Stimulated activated CD8-positive, alpha-beta memory T cell treated with anti-CD3 and anti-CD28 coated beads, Interleukin-7, amount 100 ng/mL, for 48 hours (primary cell): ENCODE measurements at regions not wholly inside any gene's neighbourhood (a gene's known extent, or its start where the extent isn't known, plus 50 kb on each side); places are given as distances from the start of the nearest gene placed in this dataset.

Experiments
- DNase-seq, 2 donors: peaks; one replicate each; pipeline ENCODE4 v3.0.0-alpha.2; 2020; ENCODE audit warnings: low read depth in 1 of 2; ENCODE audit errors: extremely low read depth in 1 of 2

DNA sequence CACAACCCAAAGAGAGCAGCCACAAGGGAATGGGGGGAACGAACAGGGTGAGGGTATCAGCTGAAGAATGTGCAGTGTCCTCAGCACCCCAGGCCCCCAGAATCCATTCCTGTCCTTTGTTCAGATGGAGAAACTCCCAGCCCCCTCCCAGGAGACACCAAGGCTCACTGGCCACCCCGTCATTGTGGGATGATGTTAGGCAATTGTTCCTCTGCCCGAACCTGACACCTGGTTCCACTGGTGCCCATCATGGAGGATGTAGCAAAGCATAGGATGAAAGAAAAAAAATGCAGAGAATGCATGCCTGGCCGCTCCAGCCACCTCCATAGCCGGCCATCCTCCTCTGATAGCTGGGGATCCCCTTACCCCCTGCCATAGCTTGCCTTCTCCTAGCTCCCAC is 197.3 kb upstream of the TWIST2 start:
- no peak for DNase-seq

DNA sequence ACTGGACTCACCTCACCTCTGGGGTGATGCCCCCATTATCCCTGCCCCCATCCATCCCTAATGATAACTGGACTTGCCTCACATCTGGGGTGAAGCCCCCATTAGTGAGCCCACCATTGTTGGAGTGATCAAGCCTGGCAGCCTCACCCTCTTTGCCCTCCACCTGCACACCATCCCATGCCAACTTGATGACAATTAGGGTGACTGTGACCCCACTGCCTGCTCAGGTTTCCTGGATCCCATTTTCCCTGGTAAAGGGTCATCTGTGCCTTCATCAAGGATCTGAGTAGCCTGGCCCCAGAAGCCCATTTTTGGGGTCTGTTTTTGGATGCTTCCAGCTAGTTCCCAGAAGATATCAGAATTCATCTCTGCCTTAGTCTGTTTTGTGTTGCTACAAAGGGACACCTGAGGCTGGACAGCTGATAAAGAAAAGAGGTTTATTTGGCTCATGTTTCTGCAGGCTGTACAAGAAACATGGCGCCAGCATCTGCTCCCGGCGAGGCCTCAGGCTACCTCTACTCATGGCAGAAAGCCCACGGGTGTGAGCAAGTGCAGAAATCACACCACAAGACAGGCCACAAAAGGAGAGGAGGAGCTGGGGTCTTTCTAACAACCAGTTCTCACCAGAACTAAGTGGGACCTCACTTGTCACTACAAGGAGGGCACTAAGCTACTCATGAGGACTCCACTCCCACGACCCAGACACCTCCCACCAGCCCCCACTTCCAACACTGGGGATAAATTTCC is 196.4 kb upstream of the TWIST2 start:
- no peak for DNase-seq

DNA sequence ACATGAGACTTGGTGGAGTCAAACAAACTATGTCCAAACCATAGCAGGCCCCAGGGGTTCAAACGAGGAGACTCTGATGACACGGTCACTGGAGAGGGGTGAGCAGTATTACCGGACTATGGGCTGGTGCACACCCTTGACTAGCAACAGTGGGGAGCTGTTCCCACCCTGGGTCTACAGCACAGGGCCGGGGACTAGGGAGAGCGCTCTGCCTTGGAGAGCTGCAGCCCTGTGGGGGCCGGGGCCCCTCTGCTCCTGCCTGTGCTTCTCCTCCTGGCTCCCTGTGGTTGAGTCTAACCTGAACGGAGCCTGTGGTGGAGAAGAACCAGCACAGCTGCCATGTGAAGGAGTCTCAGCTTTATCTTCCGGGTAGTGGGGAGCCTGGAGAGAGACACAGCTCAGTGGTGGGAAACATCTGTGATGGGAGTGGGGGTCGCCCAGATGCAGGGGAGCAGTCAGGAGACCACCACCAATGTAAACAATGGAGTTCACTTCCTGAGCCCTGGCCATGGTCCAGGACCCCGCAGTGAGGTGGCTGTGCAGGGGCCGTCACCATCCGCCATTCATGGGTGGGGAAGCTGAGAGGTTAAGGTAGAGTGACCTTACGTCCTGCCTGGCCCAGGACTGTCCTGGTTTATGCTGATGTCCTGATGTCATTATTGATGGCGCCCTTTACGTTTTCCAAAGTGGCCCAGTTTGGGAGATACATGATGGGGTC is 195.7 kb upstream of the TWIST2 start:
- no peak for DNase-seq

DNA sequence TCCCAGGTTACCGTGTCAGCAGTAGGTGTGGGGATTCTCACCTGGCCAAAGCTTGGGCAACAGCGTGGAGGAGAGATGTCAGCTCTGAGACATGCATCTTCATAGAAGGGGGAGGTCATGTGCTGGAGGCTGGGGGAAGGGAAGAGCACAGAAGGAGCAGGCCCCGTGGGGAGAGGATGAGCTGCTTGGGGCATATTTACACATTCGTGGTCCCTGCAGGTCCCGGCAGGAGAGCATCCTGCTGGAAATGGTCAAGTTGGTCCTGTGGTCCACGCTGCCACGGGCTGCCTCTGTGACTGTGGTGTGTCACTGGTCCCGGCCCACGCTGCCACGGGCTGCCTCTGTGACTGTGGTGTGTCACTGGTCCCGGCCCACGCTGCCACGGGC is 195.1 kb upstream of the TWIST2 start:
- DNase-seq = no peak

DNA sequence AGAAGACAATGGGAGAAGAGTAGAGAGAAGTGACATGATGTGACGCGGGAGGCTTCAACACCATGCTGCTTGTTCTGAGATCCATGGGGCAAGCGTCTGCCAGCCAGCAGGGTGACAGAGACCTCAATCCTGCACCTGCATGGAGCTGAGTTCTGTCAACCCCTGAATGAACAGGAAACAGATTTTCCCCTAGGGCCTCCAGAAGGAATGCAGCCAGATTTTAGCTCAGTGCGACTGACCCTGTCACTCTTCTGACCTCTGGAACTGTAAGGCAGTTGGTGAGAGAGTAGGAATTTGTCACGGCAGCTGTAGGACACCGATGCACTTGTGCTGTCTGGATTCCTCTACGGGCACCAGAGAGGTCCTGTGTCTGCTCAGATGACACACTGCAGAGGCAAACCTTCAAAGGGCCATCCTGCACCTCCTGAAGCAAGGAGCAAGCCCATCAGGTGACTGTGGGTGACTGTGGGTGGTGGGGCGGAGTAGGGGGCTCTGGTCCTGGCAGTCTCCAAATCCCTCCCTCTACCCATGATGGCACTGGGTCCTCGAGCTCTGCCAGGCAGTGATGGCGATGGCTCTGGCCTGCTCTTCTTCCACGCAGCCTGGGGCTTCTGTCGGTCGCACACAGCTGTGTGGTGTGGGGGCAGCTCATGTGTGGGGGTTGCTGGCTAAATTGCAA is 194.3 kb upstream of the TWIST2 start:
- DNase-seq = no peak

DNA sequence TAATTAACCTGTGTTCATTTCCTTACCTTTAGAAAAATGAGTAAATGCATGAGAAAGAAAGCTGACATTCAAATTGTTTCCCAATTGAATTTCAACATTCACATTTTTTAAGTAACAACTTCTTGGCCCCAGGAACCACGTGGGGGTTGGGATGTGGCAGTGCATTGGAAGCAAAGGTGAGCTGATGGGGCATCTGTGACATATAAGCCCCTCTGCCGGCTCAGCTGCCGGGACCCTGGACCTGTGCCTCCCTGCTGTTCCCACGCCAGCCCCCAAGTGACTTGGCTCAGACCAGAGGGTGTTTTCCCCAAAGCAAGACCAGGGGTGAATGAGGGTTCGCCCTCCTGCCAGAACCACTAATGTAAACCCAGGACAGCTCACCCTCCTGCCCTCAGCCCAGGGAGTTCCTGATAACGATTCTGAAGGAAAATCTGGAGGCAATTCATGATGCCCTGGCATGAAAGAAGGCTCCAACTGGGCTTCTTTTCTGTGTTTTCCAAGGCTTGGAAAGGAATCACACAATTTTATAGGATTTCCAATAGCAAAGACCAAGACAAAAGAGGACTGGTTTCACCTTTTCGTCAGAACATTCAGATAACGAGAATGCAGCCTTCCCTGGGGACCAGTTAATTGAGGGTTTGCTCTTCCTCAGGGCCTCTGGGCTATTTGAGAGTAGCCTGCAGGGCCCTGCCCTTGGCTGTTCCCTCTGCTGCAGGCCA is 193.2 kb upstream of the TWIST2 start:
- no peak for DNase-seq

DNA sequence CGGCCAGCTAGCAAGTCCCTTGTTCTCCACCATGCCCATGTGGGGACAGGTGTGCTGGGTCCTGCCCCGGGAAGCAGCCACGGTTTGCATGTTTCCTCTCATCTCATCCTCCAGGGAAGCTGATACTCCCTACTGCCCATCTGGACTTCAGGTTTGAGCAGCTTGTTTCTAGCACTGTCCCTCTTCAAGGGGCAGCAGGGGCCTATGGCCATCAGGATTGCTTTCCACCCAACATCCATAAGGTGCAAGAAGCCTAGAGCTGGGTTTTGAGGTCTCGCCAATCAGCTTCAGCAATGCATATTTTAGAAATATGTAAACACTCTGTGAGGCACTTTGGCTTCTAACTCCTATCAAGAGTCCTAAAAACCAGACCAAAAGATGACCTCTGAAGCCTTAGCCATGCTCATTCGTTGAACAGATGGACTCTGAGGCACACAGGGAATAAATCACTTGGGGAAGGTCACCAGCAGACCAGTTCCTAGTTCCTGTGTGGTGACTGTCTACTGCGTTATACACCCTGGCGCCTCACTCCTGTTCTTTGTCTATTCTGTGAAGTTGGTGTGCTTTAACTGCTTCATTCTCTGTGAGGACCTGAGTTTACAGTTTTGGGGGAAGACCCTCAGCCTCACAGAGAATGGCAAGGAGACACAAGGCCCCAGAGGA is 192.6 kb upstream of the TWIST2 start:
- DNase-seq = no peak

DNA sequence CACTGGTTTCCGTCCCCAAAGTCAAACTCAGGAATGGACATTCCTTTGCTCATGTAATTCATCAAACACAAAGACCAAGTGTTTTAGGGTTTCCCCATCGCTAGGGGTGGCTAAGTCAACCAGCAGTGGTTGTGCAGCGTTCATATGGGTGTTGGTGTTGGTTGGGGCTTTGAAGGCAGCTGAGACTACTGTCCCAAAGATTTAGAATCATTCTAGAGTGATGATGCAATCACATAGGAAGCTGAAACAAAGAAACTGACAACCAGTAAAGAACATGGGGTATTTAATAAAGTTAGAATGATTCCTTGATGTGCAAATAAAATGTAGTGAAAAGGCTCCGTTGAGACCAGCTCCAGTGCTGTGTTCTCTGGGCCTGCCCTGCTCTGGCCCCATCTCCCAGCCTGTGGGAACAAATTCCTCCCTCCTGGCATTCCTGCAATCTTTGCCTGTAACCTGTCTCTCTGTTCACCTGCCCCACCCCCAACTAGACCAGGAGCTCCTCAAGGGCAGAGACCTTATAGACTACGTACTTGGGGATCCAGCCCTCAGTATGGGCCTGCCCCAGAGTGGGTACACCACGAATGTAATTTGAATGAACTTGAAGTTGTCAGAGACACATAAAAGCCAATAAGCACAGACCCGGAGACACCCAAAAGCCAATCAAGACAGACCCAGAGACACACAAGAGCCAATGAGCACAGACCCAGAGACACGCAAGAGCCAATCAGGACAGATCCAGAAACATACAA is 191.7 kb upstream of the TWIST2 start:
- no peak for DNase-seq

DNA sequence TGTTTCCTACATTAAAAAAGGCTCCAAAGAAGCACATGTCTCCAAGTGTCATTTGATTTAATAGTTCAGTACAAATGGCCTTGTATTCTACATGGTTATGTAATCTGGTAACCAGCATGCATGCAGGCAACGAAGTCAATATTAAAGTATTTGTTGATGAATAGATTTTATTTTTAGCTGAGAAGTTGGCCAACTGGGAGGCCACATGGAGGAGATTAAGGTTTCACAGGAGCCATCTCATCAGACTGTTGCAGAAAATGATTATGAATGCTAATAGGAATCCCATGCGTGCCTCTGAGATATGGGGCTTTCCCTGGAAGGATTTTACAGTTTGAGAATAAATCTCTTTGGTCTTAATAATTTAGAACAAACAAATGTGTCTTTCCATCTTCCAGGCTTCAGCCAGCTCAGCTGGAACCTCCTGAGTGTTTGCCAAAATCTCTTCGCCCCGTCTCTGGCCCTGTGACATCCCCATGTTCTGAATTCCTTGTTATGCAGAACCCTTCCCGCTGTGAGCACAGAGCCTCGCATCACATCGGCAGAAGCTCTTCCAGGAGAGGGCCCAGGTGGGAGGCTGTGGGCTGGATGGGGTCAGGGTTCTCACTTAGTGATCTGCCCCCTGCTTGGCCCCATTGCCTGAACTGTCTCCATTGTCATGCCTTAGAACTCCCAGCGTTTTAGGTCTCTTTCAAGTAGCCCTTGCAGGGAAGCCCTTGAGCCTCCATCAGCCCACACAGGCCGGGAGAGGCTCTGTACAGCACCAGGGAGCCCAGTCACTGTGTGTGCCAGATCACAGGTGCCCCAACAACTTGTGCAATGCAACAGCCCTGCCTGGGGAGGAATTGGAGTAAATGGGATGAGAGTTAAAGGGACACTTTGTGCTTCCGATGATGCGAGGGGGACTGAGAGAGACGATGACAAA is 190.5 kb upstream of the TWIST2 start:
- DNase-seq = no peak

DNA sequence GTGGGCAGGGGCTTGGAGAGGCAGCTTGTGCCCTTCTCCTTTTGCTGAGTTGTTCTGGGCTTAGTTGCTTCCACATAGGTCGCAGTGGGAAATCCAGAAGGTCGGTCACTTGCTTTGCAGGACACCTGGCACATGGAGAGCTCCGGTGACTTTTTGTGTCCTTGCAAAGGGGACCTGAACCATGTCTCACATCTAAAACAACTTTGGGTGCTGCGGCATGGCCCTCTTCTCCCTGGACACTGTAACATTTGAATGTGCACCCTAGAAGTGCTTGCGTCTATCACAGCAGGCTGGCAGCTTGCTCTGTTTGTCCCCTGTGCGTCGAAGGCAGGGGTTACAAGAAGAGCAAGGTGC is 189.9 kb upstream of the TWIST2 start:
- no peak for DNase-seq

DNA sequence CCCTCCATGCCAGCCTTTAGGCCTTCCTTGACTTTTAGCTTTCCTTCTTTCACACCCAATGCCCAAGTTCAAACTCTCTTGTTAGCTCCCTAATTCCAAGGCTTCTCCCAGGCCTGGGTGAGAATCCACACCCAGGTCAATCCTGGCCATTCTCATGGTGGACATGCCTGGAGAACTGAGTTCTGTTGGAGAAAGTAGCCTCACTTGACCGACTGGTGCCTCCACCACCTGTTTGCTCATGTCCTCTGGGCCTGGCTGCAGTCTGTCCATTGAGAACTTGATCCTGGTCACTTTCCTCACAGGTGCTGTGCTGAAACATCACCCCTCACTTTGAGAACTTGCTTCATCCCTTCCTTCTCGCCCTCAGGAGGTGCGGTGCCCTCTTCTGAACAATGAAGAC is 189.1 kb upstream of the TWIST2 start:
- DNase-seq = no peak

DNA sequence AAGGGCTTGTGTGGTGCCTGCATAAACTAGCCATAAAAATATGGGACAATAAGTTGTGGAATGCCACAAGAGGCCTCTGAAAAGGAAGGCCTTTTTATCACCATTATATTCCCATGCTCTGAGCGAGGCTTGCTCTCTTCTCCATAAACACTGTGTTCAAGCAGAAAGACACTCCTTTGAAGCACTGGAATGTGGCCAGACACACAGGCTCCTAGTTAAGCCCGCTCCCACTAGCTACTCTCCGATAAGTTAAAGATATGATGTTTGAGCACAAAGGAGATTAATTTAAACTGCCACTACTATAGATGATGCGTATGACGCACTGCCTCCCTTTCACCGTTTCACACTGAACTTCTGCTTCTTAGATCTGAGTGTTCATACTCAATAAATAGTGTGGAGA is 188.7 kb upstream of the TWIST2 start:
- no peak for DNase-seq

DNA sequence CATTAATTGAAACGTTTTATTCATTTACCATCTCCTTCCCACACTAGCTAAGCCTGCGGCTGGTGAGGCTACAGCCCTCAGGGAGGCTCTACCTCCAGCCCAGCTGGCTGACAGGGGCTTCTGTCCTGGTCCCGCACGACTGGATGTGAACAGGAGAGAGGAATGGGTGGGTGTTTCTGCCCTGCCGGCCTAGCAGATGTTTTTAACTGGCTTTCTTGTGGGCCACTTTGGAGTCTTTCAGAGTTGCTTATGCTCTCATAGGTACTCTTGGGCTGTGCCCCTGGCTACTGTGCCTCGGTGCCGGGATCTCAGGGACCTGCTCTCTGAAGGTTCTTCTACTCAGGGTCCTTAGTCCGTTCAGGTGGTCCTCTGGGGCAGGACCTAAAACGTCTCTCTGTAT is 184.3 kb upstream of the TWIST2 start:
- DNase-seq = no peak

DNA sequence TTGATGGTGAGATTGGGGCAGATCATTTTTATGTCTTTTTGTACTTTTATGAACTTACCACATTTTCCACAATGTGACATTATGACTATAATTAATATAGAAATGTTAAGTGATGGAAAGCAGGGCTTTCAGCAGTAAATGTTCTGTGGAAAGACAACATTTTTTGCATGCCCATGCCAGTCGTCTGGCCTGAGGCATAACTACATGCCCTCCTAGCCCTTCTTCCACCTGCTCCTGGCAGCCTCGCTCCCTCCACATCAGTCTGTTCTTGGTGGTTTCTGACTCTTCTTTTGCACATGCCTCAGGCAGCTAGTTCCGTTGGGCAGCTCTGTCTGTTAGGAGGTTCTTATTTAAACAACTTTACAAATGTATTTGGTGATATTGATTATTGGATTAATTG is 182.0 kb upstream of the TWIST2 start:
- no peak for DNase-seq

DNA sequence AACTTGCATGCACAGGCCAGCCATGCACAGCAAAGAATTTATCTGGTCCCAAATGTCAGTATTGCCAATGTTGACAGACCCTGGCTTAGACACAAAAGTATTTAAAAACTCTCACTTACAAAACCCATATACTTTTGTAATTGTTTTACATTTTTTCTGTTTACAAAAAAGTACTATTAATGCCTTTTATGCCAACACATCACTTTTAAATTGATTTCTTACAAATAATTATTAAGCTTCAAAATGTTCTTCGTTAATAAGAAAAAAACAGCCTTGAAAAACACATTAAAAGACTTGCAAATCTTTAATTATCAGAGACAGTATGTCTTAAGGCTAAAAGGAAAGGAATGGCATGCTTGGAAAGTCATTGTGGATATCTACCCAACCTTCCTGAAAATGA is 181.3 kb upstream of the TWIST2 start:
- no peak for DNase-seq

DNA sequence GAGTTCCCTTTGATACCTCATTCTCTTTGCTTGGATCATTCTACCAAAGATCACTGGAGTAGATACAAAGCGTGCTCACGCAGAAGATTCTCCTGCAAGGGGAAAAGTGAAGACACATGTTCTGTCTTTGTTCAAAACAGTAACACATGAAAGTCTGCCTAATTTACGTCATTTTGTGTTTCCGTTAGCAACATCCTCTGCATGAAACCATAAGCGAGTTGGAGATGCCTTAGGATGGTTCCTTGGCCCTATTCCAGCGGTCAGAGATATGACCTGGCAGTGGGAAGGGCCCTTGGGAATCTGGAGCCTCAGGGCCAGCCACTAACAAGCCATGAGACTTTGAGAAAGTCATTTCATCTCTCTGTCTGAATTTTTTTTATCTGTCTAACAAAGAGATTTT is 180.9 kb upstream of the TWIST2 start:
- no peak for DNase-seq

DNA sequence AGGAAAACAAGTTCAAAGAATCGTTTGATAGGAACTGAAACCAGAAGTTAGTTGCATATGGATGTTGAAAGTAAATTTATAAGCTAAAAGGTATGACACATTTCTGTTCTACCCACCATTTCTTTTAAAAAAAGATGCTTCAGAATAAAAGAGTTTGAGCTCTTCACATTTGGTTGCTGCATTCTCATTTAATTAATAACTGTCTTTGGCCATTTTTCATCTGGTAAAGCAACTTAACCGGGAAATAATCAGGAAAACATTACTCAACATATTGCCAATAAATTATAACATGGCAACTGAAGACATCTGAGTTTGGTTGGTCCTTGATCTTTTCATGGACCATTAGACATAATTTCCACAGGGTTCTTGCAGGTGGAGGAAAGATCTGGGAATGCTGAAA is 180.2 kb upstream of the TWIST2 start:
- no peak for DNase-seq

DNA sequence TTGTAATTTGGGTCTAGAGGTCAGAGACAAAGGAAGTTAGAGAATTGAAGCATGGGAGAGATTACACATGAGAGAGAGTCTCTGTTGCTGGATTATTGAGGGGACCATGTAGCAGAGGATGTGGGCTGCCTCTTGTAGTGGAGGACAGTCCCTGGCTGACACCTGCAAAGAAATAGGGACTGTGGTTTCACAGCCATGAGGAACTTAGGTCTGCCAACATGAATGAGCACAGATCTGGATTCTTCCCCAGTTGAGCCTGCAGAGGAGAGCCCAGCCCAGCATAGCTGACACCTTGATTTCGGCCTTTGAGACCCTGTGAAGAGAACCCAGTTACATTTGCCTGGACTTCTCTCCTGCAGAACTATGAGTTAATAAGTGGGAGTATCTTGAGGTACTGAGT is 179.5 kb upstream of the TWIST2 start:
- no peak for DNase-seq

DNA sequence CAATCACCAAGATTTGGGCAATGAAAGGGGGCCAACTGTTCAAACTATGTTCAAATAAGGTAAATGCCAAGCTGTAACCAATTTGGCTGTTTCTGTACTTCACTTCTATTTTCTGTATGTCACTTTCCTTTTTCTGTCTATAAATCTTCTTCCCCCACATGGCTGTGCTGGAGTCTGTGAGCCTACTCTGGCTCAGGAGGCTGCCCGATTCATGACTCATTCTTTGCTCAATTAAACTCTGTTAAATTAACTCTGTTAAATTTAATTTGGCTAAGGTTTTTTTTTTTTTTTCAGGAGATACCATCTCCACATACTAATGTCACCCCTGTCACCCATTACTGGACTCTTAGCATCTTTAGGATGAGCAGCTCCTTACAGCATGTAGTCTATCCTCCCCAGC is 178.8 kb upstream of the TWIST2 start:
- no peak for DNase-seq
